ENCODE measurements at regions not wholly inside any gene's neighbourhood (a gene's known extent, or its start where the extent isn't known, plus 50 kb on each side); places are given as distances from the start of the nearest gene placed in this dataset.

- no peaks in the 10 kb centered on the region for H3K36me3 ChIP-seq (ENCODE audit: control insufficient read depth, insufficient read depth, low read length)
- H3K27me3 ChIP-seq (ENCODE audit: control insufficient read depth, insufficient read depth, low read length) = no peaks in the 10 kb centered on the region
- in situ Hi-C loops (cut with HindIII; ENCODE audit: low pct_unique_long_range_greater_than_20kb, low sequenced_read_pairs) = no loop called here
- intact Hi-C loops (cut with micrococcal nuclease; ENCODE audit: unreplicated experiment) = no loop called here
- H3K27ac ChIP-seq (ENCODE audit: low read length) = no peak overlapping the region
- no peaks in the 10 kb centered on the region for H3K4me1 ChIP-seq (ENCODE audit: control insufficient read depth, insufficient read depth, low read length)
- no TSS peak for BruUV-seq (replicated peaks)
- DNase-seq (ENCODE audit: low read depth, low spot score) (no peak), ATAC-seq (no peak)
- H3K4me3 ChIP-seq (ENCODE audit: low read depth in 2 of 2, low read length in 2 of 2) = no peak overlapping the region
- H3K9me3 ChIP-seq (ENCODE audit: control insufficient read depth, insufficient read depth, low read depth, low read length) = no peaks in the 10 kb centered on the region
- TF ChIP-seq POLR2AphosphoS5 (IDR thresholded peaks at IDR 0.05; ENCODE audit: low read depth, low read length) (no peak), CTCF (IDR thresholded peaks at IDR 0.05) (no peak), SIN3A (IDR thresholded peaks at IDR 0.05; ENCODE audit: borderline replicate concordance, insufficient read depth, low read depth, low read length) (no peak), REST (IDR thresholded peaks at IDR 0.05; ENCODE audit: insufficient read depth in 1 of 2, low read depth in 2 of 2, low read length in 1 of 2) (no peak), TCF7L2 (IDR thresholded peaks at IDR 0.05; ENCODE audit: low read depth, low read length) (no peak)
- CTCF ChIA-PET = no interaction called here
- POLR2A ChIA-PET = no interaction called here
Measured at GRCh38 chr3:28761375-28761774, 412.8 kb upstream of the AZI2 start.

- no TSS peak for BruUV-seq (replicated peaks)
- ChIA-PET POLR2A (no interaction called here), CTCF (no interaction called here)
- intact Hi-C loops (cut with micrococcal nuclease; ENCODE audit: unreplicated experiment) (no loop called here), in situ Hi-C loops (cut with HindIII; ENCODE audit: low pct_unique_long_range_greater_than_20kb, low sequenced_read_pairs) (no loop called here)
- no peak for DNase-seq (ENCODE audit: low read depth, low spot score)
- H3K36me3 ChIP-seq (ENCODE audit: control insufficient read depth, insufficient read depth, low read length) = no peaks in the 10 kb centered on the region
- H3K9me3 ChIP-seq (ENCODE audit: control insufficient read depth, insufficient read depth, low read depth, low read length) = no peaks in the 10 kb centered on the region
- H3K4me1 ChIP-seq (ENCODE audit: control insufficient read depth, insufficient read depth, low read length) = no peaks in the 10 kb centered on the region
- no peak overlapping the region for H3K4me3 ChIP-seq (ENCODE audit: low read depth in 2 of 2, low read length in 2 of 2)
- no peak overlapping the region for H3K27ac ChIP-seq (ENCODE audit: low read length)
- TF ChIP-seq POLR2AphosphoS5 (IDR thresholded peaks at IDR 0.05; ENCODE audit: low read depth, low read length) (no peak), CTCF (IDR thresholded peaks at IDR 0.05) (no peak), TCF7L2 (IDR thresholded peaks at IDR 0.05; ENCODE audit: low read depth, low read length) (no peak), REST (IDR thresholded peaks at IDR 0.05; ENCODE audit: insufficient read depth in 1 of 2, low read depth in 2 of 2, low read length in 1 of 2) (no peak), SIN3A (IDR thresholded peaks at IDR 0.05; ENCODE audit: borderline replicate concordance, insufficient read depth, low read depth, low read length) (no peak)
- no peak for ATAC-seq
- H3K27me3 ChIP-seq (ENCODE audit: control insufficient read depth, insufficient read depth, low read length) = no peaks in the 10 kb centered on the region
Measured at GRCh38 chr3:28765194-28765593, 416.6 kb upstream of the AZI2 start.
